Posterior cingulate gyrus (tissue), 11 donors: ENCODE measurements at regions not wholly inside any gene's neighbourhood (a gene's known extent, or its start where the extent isn't known, plus 50 kb on each side); places are given as distances from the start of the nearest gene placed in this dataset.

Experiments used
- DNase-seq, 10 donors: peaks; one replicate each; pipeline versions ENCODE4 v3.0.0 to v3.0.0-alpha.2; 2020 to 2021; ENCODE audit warnings: mixed read lengths in 3 of 10
- intact Hi-C: fragments of 100-400 bp; cut with DNase I; formaldehyde crosslinking; loops from one replicate; pipeline ENCODE4 v1.15.1; 2023

- intact Hi-C loops, result no loop called here
- no peak for DNase-seq
Measured at GRCh38 chr11:33646629-33647028, 54.0 kb downstream of the C11orf91 start.

DNA sequence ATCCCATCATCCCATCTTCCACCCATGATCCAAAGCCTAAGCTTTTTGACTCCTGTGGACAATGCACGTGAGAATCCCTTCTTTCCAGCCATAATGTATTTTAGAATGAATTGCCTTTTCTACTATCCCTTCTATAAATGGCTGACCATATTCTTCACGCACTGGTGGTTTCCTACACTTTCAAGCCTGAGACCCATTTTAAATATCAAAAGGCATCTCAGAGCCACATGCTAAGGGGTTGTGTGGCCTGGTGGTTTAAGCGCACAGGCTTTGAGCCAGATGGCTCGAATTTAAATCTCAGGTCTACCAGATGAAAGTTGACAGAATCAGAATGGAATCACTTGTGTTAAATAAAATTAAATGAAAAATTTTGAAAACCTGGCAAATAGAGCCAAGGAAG lies 54.5 kb downstream of the C11orf91 start:
- intact Hi-C loops, result no loop called here
- DNase-seq, result no peak

GRCh38 chr11:33645686-33646085 lies 54.9 kb downstream of the C11orf91 start:
- intact Hi-C loops, result no loop called here

GRCh38 chr11:33643167-33643824 lies 57.3 kb downstream of the C11orf91 start:
- no peak for DNase-seq
- intact Hi-C loops, result no loop called here

More at GRCh38 chr11:33645686-33646085, 54.9 kb downstream of the C11orf91 start:
- peak in 1 of 10 donors; percentile 79 for DNase-seq

- intact Hi-C loops, result no loop called here
- no peak for DNase-seq
Measured at GRCh38 chr11:33642461-33643166, 58.0 kb downstream of the C11orf91 start.

GRCh38 chr11:33640730-33641371 lies 59.8 kb downstream of the C11orf91 start:
- DNase-seq, result no peak
- intact Hi-C loops, result no loop called here

- intact Hi-C loops, result no loop called here
Measured at GRCh38 chr11:33638608-33639007, 62.0 kb downstream of the C11orf91 start.

GRCh38 chr11:33636104-33636503 lies 64.5 kb downstream of the C11orf91 start:
- intact Hi-C loops, result no loop called here
- no peak for DNase-seq

More at GRCh38 chr11:33638608-33639007, 62.0 kb downstream of the C11orf91 start:
- no peak for DNase-seq

- DNase-seq, result peak in 6 of 10 donors; percentile 23 to 88 (median 56)
- intact Hi-C loops, result no loop called here
Measured at GRCh38 chr11:33635161-33635560, 65.5 kb downstream of the C11orf91 start.

GRCh38 chr11:33634291-33634834 lies 66.3 kb downstream of the C11orf91 start:
- intact Hi-C loops, result no loop called here
- no peak for DNase-seq

GRCh38 chr11:33633251-33634003 lies 67.2 kb downstream of the C11orf91 start:
- DNase-seq, result peak in 1 of 10 donors; percentile 14
- intact Hi-C loops, result no loop called here

- intact Hi-C loops, result no loop called here
Measured at GRCh38 chr11:33631749-33632091, 68.9 kb downstream of the C11orf91 start.

GRCh38 chr11:33630936-33631748 lies 69.5 kb downstream of the C11orf91 start:
- no peak for DNase-seq
- intact Hi-C loops, result no loop called here

More at GRCh38 chr11:33631749-33632091, 68.9 kb downstream of the C11orf91 start:
- no peak for DNase-seq

DNA sequence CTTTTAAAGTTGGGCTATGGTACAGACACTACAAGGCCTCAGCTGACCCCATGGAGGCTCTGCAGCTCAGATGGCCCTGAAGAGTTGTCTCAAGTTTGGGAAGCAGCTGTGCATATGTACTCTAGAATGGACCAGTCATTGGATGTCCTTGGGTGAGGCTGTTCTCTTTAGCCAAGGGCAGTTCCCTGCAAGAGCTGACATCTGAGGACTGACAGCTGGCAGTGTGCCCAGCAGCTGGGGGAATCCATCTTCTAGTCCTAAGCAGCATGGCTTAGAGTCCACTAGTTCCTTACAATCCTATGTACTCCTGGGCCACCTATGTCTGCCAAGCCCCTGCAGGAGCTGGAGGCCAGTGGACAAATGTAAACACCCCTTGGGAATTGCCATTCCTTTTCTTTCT lies 76.5 kb downstream of the C11orf91 start:
- intact Hi-C loops, result loop anchor here (10.0 kb wide), 1 partner anchor 61 kb away; no protein-coding TSS in a partner anchor
- DNase-seq, result no peak

GRCh38 chr11:33622806-33623205 lies 77.8 kb downstream of the C11orf91 start:
- DNase-seq, result no peak
- intact Hi-C loops, result loop anchor here (10.0 kb wide), 1 partner anchor 62 kb away; no protein-coding TSS in a partner anchor

- no peak for DNase-seq
Measured at GRCh38 chr11:33622186-33622585, 78.4 kb downstream of the C11orf91 start.

GRCh38 chr11:33620423-33621171 lies 80.0 kb downstream of the C11orf91 start:
- DNase-seq, result no peak
- intact Hi-C loops, result loop anchor here (10.0 kb wide), 1 partner anchor 64 kb away; no protein-coding TSS in a partner anchor

More at GRCh38 chr11:33622186-33622585, 78.4 kb downstream of the C11orf91 start:
- intact Hi-C loops, result loop anchor here (10.0 kb wide), 1 partner anchor 63 kb away; no protein-coding TSS in a partner anchor

DNA sequence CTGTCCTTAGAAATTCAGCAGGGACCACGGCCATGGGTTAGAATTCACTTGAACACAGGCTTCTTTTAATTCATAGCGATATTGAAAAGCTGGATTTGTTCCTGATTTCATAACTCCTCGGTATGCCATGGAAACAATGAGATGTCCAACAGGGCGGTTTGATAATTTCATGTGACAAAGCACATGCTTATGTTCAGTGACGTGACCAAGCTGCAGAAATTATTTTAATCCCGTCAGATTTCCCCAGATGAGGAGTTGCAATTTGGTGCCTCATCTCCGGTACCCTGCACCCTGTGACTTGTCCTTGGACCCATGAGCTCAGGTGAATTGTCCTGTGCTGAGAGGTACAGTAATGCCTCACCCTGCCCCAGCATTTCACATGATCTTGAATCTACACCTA lies 81.7 kb downstream of the C11orf91 start:
- intact Hi-C loops, result no loop called here
- peak in 1 of 10 donors; percentile 22 for DNase-seq

GRCh38 chr11:33618351-33618710 lies 82.3 kb downstream of the C11orf91 start:
- intact Hi-C loops, result no loop called here
- DNase-seq, result no peak
